ENCODE measurements at regions not wholly inside any gene's neighbourhood (a gene's known extent, or its start where the extent isn't known, plus 50 kb on each side); places are given as distances from the start of the nearest gene placed in this dataset.
"Not testable (repeated sequence)": the region's sequence is repeated elsewhere in the genome, so short reads cannot be mapped to it uniquely, and the experiment has no call there.

DNA sequence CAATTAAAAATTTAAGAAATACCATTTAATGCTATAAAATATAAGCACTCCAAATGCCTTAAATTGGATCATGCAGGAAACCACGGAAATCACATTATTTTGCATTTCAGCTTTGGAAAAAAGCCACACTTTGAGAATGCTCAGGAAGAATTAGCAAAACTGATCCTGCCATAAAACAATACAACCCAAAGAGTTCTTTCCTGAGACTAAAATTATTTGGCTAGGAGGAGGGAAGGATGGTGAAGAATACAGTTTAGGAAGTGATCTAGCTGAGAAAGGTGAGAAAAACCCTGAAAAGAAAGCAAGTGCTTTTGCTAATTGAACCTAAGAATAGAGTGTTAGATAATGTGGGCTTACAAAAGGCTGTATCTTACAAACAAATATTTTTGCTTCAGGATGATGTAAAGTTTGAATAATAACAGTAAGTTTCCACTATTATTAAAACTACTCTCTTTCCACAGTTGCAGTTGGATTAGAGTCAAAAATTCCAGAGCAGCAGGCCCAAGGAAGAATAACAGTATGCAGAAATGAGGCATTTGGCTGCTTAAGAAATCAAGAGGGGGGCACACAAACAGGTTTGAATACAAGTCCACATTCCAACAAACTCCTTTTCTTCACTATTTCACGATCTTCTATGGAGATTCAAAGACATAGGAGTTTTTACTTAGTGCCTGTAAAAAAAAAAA, 565.4 kb downstream of the RFPL4B start:
- TF ChIP-seq CTCF (IDR thresholded peaks at IDR 0.05; ENCODE audit: low read depth, low read length) = no peak
- Histone ChIP-seq H3K4me3 (no peak overlapping the region), H3K4me1 (ENCODE audit: low read depth) (no peaks in the 10 kb centered on the region), H3K27ac (no peak overlapping the region), H3K27me3 (no peaks in the 10 kb centered on the region), H3K9me3 (ENCODE audit: low read depth) (no peaks in the 10 kb centered on the region), H3K36me3 (no peaks in the 10 kb centered on the region)
- peak in 1 of 2 donors; percentile 71 for DNase-seq (ENCODE audit: low read depth in 1 of 2, low spot score in 1 of 2)

GRCh38 chr6:112919744-112920143, 572.6 kb downstream of the RFPL4B start:
- not testable (repeated sequence) for H3K4me3 ChIP-seq; H3K27ac ChIP-seq; DNase-seq (ENCODE audit: low read depth in 1 of 2, low spot score in 1 of 2); H3K4me1 ChIP-seq (ENCODE audit: low read depth); H3K27me3 ChIP-seq; H3K9me3 ChIP-seq (ENCODE audit: low read depth); H3K36me3 ChIP-seq

- no peak overlapping the region for H3K4me3 ChIP-seq
- DNase-seq (ENCODE audit: low read depth in 1 of 2, low spot score in 1 of 2) = no peak
- no peaks in the 10 kb centered on the region for H3K4me1 ChIP-seq (ENCODE audit: low read depth)
- H3K27ac ChIP-seq = no peak overlapping the region
- H3K9me3 ChIP-seq (ENCODE audit: low read depth) = no peaks in the 10 kb centered on the region
- H3K27me3 ChIP-seq = no peaks in the 10 kb centered on the region
- TF ChIP-seq CTCF (IDR thresholded peaks at IDR 0.05; ENCODE audit: low read depth, low read length) = no peak
- no peaks in the 10 kb centered on the region for H3K36me3 ChIP-seq
Observed at GRCh38 chr6:112920994-112921393, 573.9 kb downstream of the RFPL4B start.

DNA sequence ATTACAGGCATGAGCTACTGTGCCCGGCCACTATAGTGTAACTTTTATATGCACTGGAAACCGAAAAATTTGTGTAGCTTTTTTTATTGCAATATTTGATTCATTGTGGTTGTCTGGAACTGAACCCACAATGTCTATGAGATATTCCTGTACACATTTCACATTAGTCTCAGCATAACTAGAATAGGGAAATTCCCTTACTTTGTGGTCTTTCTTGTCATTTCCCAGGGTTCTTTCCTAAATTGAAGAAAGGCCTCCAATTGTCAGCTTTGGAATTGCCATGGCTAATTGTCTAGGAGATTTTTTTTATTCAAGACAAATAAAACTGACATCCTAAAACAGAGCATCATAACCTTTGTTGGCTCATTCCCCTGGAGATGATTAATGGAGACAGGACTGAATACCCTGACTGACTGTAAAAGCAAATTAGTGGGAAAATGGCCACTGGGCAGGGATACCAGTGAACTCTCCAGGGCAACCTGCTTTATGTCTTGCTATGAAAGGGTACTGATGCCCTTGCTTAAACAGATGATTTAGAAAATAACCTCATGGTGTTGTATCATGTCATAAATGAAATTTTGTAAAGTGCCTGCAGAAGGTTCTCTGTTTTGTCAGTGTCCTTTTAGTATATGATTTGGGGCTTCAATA, 576.9 kb downstream of the RFPL4B start:
- H3K27ac ChIP-seq = no peak overlapping the region
- no peaks in the 10 kb centered on the region for H3K4me1 ChIP-seq (ENCODE audit: low read depth)
- H3K27me3 ChIP-seq = no peaks in the 10 kb centered on the region
- no peak for DNase-seq (ENCODE audit: low read depth in 1 of 2, low spot score in 1 of 2)
- no peak overlapping the region for H3K4me3 ChIP-seq
- no peak for TF ChIP-seq CTCF (IDR thresholded peaks at IDR 0.05; ENCODE audit: low read depth, low read length)
- no peaks in the 10 kb centered on the region for H3K36me3 ChIP-seq
- H3K9me3 ChIP-seq (ENCODE audit: low read depth) = no peaks in the 10 kb centered on the region

- Histone ChIP-seq H3K27ac (no peak overlapping the region), H3K27me3 (no peaks in the 10 kb centered on the region), H3K36me3 (no peaks in the 10 kb centered on the region), H3K4me3 (no peak overlapping the region), H3K4me1 (ENCODE audit: low read depth) (no peaks in the 10 kb centered on the region), H3K9me3 (ENCODE audit: low read depth) (no peaks in the 10 kb centered on the region)
- no peak for TF ChIP-seq CTCF (IDR thresholded peaks at IDR 0.05; ENCODE audit: low read depth, low read length)
- no peak for DNase-seq (ENCODE audit: low read depth in 1 of 2, low spot score in 1 of 2)
Observed at GRCh38 chr6:112925702-112926101, 578.6 kb downstream of the RFPL4B start.

- no peaks in the 10 kb centered on the region for H3K9me3 ChIP-seq (ENCODE audit: low read depth)
- TF ChIP-seq CTCF (IDR thresholded peaks at IDR 0.05; ENCODE audit: low read depth, low read length) = no peak
- no peak overlapping the region for H3K27ac ChIP-seq
- H3K36me3 ChIP-seq = no peaks in the 10 kb centered on the region
- no peak for DNase-seq (ENCODE audit: low read depth in 1 of 2, low spot score in 1 of 2)
- no peaks in the 10 kb centered on the region for H3K27me3 ChIP-seq
- no peaks in the 10 kb centered on the region for H3K4me1 ChIP-seq (ENCODE audit: low read depth)
- H3K4me3 ChIP-seq = no peak overlapping the region
Observed at GRCh38 chr6:112927641-112928320, 580.7 kb downstream of the RFPL4B start.
